OCI-LY7 (cell line): ENCODE measurements at regions not wholly inside any gene's neighbourhood (a gene's known extent, or its start where the extent isn't known, plus 50 kb on each side); places are given as distances from the start of the nearest gene placed in this dataset.

ENCODE experiments used
- EZH2phosphoT487 ChIP-seq: fragments of 200-600 bp; sonication (generic); IDR thresholded peaks from 2 replicates; pipeline ENCODE4 v1.6.1; 2018; ENCODE audit warnings: low read depth, borderline replicate concordance, mild to moderate bottlenecking, mixed run types, antibody characterized with exemption, low read length, moderate library complexity, mixed read lengths
- TF ChIP-seq, protein P1 (sequence below): fragments of 200-600 bp; sonication (generic); conservative IDR thresholded peaks from 2 replicates; pipeline ENCODE4 v1.5.1; 2014; ENCODE audit warnings: mild to moderate bottlenecking, antibody characterized with exemption, low read length, moderate library complexity, mixed read lengths

- TF ChIP-seq, protein P1, sequence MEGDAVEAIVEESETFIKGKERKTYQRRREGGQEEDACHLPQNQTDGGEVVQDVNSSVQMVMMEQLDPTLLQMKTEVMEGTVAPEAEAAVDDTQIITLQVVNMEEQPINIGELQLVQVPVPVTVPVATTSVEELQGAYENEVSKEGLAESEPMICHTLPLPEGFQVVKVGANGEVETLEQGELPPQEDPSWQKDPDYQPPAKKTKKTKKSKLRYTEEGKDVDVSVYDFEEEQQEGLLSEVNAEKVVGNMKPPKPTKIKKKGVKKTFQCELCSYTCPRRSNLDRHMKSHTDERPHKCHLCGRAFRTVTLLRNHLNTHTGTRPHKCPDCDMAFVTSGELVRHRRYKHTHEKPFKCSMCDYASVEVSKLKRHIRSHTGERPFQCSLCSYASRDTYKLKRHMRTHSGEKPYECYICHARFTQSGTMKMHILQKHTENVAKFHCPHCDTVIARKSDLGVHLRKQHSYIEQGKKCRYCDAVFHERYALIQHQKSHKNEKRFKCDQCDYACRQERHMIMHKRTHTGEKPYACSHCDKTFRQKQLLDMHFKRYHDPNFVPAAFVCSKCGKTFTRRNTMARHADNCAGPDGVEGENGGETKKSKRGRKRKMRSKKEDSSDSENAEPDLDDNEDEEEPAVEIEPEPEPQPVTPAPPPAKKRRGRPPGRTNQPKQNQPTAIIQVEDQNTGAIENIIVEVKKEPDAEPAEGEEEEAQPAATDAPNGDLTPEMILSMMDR: no peak
- no peak for TF ChIP-seq EZH2phosphoT487
These were observed 56.1 kb upstream of the GRB10 start for GRCh38 chr7:50838675-50839377.
